Fibroblast of skin of abdomen (primary cell): ENCODE measurements at regions not wholly inside any gene's neighbourhood (a gene's known extent, or its start where the extent isn't known, plus 50 kb on each side); places are given as distances from the start of the nearest gene placed in this dataset.
A peak's percentile ranks its signal among the peaks of the same experiment; 100 is the strongest.

Experiments
- DNase-seq: peaks from one replicate; pipeline ENCODE4 v3.0.0-alpha.2; 2013

- no peak for DNase-seq
Observed at GRCh38 chr2:35104309-35104708, 1251.3 kb upstream of the CRIM1 start.

DNA sequence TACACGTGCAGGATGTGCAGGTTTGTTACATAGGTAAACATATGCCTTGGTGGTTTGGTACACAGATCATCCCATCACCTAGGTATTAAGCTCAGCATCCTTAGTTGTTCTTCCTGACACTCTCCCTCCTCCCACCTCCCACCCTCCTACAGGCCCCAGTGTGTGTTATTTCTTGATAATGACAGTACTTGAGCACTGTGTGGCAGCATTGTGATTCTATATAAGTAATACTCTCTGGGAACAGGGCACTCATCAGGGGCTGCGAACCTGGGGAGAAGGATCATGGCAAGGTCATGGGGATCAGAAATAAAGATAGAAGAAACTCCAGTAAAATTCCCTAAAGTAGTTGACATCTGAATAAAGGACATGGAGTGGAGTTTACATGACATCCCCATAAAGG is 1256.2 kb upstream of the CRIM1 start:
- DNase-seq = no peak

DNA sequence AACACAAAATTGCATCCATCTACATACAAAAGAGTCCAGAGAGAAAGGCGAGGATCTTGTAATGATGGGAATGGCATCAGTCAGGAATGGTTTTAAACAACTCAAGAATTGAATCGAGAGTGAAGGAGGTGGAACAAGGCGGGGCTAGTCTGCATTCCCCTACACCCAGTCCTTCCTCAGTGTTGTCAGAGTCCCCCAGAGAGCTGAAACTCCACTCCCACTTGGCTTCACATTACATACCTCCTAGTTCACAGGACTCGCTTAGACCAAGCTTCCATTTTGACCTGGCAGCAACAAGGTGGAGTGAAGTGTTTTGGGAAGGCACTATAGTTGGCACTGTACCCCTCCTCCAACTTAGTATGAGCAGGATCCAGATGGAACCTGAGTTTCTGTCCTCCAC is 1273.5 kb upstream of the CRIM1 start:
- DNase-seq = no peak

GRCh38 chr2:35081622-35082015 is 1274.0 kb upstream of the CRIM1 start:
- no peak for DNase-seq

- DNase-seq = peak; percentile 46
Observed at GRCh38 chr2:35081001-35081621, 1274.5 kb upstream of the CRIM1 start.

DNA sequence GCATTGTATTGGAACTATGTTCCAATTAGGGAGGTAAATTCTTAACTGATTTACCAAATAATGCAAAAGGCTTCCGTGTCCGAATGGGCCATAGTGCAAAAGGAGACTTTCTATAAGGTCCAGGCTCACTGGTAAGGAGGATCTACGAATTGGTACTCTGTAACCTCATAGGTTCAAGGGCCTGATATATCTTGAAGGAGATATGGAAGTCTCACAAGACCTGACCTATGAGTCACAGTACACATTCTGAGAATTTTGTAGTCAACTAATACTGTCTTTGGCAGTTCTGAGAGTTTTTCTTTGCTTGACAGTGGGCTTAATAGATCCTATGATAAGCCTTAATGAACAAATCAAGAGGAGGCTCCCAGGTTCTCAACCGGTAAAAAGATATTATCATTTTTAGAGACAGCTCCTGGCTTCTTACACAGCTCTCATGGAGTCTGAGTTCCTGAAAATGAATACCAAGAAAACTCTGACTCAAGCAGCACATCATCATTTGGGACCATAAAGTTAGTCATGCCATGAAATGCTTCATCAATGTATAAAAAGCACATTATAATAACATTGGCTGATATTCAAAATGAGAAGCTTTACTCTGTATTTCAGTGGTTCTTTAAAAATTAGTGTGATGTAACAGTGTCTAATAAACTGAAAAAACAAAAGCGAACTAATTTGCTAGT is 1275.2 kb upstream of the CRIM1 start:
- peak; percentile 56 for DNase-seq

- DNase-seq = no peak
Observed at GRCh38 chr2:35067420-35067819, 1288.2 kb upstream of the CRIM1 start.

- no peak for DNase-seq
Observed at GRCh38 chr2:35063836-35064235, 1291.7 kb upstream of the CRIM1 start.

DNA sequence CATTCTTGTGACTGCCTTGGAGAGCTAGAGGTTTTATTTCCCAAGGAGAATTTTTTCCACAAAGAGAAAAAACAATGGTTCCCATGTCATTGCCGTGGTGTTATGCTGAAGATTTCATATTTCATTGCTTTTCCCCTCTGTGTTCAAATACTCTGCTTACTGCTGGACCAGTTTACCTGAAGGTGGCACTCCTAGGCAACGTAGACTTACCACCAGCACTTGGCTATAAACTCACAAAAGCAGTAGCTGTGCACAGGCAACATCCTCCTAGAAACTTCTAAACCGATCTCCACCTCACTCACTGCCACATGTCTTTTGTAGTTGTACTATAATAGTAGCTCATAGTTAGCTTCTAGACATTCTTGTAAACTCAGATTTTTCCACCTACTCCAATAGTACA is 1319.7 kb upstream of the CRIM1 start:
- DNase-seq = no peak

DNA sequence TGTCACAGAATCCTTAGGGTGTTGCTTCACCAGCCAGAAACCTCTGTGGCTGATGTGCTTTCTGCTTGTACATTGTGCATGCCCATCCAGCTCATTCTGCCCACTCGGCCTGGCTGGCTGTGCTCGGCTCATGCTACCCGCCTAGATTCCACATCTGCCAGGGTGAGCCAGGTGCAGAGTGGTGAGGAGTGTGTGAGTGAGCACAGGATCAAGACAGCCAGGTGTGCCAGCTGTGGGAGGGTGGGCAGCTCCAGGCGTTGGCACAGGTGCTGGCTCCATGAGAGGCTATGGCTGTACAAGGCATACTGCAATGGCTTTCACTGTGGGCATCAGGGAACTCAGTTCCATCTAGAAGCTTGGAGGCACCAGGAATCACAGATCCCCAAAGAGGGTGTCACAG is 1321.8 kb upstream of the CRIM1 start:
- no peak for DNase-seq

DNA sequence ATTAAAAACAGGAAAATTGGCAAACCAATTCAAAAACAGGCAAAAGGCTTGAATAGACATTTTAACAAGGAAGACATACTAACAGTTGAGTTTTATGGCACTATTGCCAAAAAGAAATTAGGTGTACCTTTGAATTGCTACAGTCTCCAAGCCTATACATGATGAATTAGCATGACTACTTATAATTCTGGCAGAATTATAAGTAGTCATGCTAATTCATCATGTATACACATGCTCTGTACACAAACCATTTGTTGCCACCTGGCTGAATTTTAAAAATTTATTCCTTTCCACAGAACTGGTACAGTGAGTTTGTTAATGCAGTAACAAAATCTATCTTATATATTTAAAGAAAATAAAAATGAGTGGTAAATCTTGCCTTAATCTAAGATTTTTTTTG is 1332.0 kb upstream of the CRIM1 start:
- no peak for DNase-seq

DNA sequence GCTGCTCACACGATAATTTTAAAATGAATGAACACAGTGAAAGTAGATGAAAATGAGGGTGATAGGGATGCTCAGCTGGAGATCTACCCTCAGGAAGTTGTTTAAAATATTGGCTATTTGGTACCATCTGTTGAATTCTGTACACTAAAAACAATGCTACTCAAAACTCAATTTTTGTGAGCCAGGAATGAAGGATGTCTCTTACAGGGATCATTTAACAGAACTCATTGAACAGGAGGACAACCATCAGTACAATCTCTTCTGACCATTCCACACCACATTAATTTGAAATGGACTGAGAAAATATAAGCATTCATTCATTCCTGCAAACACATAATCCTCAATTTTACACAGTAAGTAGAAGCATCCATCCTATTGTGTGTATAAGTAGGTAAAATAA is 1355.1 kb upstream of the CRIM1 start:
- no peak for DNase-seq

DNA sequence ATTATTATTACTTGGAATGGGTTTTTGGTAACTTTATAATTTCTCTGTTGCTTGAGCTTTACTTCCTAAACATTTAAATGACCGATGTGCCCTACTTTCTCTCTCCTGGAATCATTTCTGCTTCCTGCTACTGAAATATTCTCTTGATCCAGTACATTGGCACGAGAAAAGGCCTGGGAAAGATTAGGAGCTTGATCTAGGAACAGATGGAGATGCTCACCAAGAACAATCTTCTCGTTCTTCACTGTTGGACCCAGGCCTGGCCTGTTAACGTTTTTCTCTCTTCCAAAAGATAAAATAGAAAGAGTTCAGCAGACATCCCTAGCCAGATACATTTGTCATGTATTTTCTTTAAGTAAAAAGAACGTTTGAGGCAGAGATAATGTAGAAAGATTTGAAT is 1356.8 kb upstream of the CRIM1 start:
- DNase-seq = no peak

- no peak for DNase-seq
Observed at GRCh38 chr2:34997779-34998178, 1357.8 kb upstream of the CRIM1 start.

DNA sequence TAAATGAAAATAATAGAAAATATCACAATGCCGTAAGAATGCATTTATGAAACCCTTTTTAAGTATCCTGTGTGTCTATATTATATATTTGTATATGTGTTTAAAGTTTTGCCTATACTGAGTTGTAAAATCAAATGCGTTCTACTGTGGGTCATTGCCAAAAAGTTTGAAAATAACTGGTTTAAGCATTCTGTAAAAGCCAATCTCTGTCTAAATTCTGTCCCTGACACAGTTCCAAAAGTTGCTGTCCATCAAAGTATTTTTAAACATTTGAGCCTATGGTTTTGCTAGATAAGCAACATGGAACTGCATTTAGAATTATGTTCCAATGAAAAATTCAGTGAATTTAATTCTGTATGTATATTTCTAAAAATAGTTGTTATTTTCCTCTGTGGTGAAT is 1360.4 kb upstream of the CRIM1 start:
- no peak for DNase-seq

DNA sequence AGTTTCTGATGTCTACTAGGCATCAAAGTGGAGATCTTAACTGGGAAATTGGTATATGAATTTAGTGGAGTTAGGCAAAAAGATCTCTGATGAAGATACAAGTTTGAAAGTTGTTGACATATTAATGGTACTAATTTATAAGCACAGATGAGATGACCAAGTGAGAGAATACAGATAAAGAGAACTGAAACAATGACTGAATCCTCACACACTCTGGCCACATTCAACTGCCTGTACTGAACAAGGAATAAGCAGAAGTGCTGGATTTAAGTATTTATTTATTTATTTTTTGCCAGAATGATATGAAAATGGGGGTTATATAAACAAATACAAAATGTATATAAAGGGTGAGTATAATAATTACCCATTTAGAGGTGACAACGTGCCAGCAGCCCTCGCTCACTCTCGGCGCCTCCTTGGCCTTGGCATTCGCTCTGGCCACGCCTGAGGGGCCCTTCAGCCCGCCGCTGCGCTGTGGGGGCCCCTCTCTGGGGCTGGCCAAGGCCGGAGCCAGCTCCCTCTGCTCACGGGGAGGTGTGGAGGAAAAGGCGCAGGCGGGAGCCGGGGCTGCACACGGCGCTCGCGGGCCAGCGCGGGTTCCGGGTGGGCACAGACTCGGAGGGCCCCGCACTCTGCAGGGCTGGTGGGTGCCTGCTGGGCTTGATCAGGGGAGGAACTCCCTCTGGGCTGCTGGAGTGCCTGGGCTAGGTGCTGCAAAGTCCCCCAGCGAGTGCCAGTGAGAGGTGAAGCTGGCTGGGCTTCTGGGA is 1363.9 kb upstream of the CRIM1 start:
- no peak for DNase-seq

- DNase-seq = no peak
Observed at GRCh38 chr2:34985474-34985873, 1370.1 kb upstream of the CRIM1 start.

GRCh38 chr2:34980689-34981088 is 1374.9 kb upstream of the CRIM1 start:
- DNase-seq = no peak

GRCh38 chr2:34979148-34979547 is 1376.4 kb upstream of the CRIM1 start:
- no peak for DNase-seq

DNA sequence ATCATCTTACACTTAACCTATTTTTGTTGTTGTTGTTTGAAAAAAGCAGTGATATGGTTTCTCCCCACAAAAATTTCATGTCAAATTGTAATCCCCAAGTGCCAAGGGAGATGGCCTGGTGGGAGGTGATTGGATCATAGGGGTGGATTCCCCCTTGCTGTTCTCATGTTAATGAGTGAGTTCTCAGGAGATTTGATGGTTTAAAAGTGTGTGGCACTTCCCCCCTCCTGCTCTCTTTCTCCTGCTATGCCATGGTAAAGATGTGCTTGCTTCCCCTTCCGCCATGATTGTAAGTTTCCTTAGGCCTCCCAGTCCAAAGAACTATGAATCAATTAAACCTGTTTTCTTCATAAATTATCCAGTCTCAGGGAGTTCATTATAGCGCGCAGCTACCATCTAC is 1362.7 kb upstream of the FAM98A start:
- no peak for DNase-seq

GRCh38 chr2:34954758-34955157 is 1355.7 kb upstream of the FAM98A start:
- DNase-seq = no peak

DNA sequence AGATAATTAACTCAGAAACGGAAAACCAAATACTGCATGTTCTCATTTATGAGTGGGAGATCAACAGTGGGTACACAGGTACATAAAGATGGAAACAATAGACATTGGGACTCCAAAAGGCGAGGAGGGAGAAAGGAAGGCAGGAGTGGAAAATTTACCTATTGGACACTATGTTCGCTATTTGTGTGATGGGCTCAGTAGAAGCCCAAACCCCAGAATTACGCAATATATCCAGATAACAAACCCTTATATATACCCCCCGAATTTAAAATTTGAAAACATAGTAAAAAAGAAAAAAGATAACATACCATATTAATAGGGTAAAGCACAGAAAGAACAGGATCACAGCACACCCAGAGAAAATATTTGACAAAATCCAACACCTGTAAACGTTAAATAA is 1351.7 kb upstream of the FAM98A start:
- DNase-seq = no peak

DNA sequence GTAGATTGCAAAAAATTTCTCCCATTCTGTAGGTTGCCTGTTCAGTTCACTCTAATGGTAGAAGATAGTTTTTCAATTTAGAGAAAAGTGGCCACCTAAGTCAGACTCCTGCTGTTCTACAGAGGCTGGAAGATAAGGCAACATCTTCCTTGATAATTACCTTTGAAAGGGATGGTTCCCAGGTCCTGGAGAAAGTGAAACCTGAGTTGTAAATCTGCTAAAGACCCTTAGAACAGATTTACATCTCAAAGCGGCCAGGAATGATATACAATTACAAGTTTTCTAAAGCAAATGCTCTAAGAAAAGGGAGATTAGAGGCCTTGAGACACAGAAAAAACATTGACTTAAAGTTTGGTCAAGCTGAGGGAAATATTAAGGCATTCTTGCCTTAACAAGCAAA is 1350.2 kb upstream of the FAM98A start:
- no peak for DNase-seq

DNA sequence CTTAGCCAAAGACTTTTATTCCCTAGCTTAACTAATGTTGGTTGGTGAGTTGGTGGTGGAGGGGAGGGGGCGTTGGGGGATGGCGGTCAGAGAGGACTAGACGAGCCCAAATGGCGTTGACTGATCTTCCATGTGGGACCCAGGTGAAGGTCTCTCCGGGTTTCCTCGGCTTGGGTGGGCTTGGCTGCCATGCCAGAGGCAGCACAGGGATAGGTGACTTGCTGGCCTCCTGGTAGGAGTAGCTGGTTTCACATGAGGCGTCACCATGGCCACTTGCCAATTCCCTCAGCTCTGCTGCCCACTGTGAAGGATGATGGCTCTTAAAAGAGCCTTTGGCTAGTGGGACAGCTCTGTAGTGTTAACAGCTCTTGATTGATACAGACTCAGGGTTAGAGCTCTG is 1337.0 kb upstream of the FAM98A start:
- no peak for DNase-seq
